HG03520 (cell line): ENCODE measurements at regions not wholly inside any gene's neighbourhood (a gene's known extent, or its start where the extent isn't known, plus 50 kb on each side); places are given as distances from the start of the nearest gene placed in this dataset.

Experiments used
- ATAC-seq: cut with Tn5 transposase; IDR thresholded peaks from one replicate; pipeline ENCODE4 v1.9.1; 2021; ENCODE audit warnings: mild to moderate bottlenecking, moderate library complexity; ENCODE audit not compliant: unreplicated experiment

GRCh38 chr12:132408626-132409494 is 79.5 kb upstream of the GALNT9 start:
- ATAC-seq: no peak

GRCh38 chr12:132407992-132408391 is 78.6 kb upstream of the GALNT9 start:
- ATAC-seq: no peak

- no peak for ATAC-seq
Measured at GRCh38 chr12:132407451-132407961, 78.1 kb upstream of the GALNT9 start.

- ATAC-seq: no peak
Measured at GRCh38 chr12:132406493-132407450, 77.4 kb upstream of the GALNT9 start.

GRCh38 chr12:132405742-132406251 is 76.4 kb upstream of the GALNT9 start:
- no peak for ATAC-seq

GRCh38 chr12:132404951-132405741 is 75.8 kb upstream of the GALNT9 start:
- no peak for ATAC-seq

GRCh38 chr12:132404435-132404855 is 75.1 kb upstream of the GALNT9 start:
- no peak for ATAC-seq

GRCh38 chr12:132403636-132404434 is 74.4 kb upstream of the GALNT9 start:
- ATAC-seq: no peak

- ATAC-seq: no peak
Measured at GRCh38 chr12:132402831-132403416, 73.5 kb upstream of the GALNT9 start.

- no peak for ATAC-seq
Measured at GRCh38 chr12:132401982-132402381, 72.6 kb upstream of the GALNT9 start.

GRCh38 chr12:132400011-132400641 is 70.7 kb upstream of the GALNT9 start:
- no peak for ATAC-seq

GRCh38 chr12:132399092-132400010 is 70.0 kb upstream of the GALNT9 start:
- no peak for ATAC-seq

- no peak for ATAC-seq
Measured at GRCh38 chr12:132398386-132398991, 69.1 kb upstream of the GALNT9 start.

- ATAC-seq: no peak
Measured at GRCh38 chr12:132397934-132398385, 68.6 kb upstream of the GALNT9 start.

GRCh38 chr12:132397152-132397933 is 68.0 kb upstream of the GALNT9 start:
- ATAC-seq: no peak

- ATAC-seq: no peak
Measured at GRCh38 chr12:132396657-132397056, 67.3 kb upstream of the GALNT9 start.
